SK-MEL-5 (cell line): ENCODE measurements at regions not wholly inside any gene's neighbourhood (a gene's known extent, or its start where the extent isn't known, plus 50 kb on each side); places are given as distances from the start of the nearest gene placed in this dataset.
"Not testable (repeated sequence)": the region's sequence is repeated elsewhere in the genome, so short reads cannot be mapped to it uniquely, and the experiment has no call there.

Source experiments
- DNase-seq: peaks from one replicate; pipeline ENCODE4 v3.0.0-alpha.2; 2016; ENCODE audit warnings: low read depth, low spot score
- in situ Hi-C: cut with HindIII; loops from 2 replicates; pipeline ENCODE4 v1.10.0; 2016; ENCODE audit warnings: low sequenced_read_pairs, high pct_unique_total_duplicates, low pct_unique_long_range_greater_than_20kb

GRCh38 chr6:3900744-3901336, 51.7 kb downstream of the FAM50B start:
- in situ Hi-C loops: no loop called here
- DNase-seq: no peak

DNA sequence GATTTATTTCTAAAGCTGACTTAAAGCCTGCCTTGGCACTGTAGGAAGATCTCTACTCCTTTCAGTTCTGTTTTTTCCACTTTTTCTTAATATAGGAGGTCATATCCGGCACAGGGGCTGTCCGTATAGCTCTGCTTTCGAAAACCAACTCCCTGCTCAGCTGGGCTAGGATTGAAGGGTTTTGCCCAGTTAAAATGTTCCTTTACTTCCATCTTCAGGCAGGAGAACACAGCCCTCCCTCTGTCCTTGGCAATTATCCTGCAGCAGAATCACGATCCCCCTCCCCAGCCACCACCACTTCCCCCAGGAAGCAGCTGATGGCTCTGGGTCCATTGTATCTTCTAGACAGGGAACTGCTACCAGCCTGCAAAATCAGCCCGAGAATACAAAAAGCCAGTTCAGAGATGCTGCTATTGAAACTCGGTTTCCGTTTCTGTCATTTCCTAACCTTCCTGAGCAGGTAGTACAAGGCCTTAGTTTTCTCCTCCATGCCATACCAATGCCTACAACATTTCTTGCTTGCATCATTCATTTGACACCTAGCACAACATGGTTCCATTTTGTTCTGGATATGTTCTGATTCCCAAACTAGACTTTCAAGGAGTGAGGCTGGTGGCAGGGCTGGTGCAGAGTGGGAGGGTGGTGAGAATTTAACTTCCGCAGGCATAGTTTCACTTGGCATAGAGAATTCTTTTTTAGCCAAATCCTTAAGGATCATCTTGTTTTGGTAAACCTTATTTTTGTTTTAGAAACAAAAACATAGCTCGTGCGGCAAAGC, 53.9 kb downstream of the FAM50B start:
- in situ Hi-C loops: no loop called here
- DNase-seq: no peak

DNA sequence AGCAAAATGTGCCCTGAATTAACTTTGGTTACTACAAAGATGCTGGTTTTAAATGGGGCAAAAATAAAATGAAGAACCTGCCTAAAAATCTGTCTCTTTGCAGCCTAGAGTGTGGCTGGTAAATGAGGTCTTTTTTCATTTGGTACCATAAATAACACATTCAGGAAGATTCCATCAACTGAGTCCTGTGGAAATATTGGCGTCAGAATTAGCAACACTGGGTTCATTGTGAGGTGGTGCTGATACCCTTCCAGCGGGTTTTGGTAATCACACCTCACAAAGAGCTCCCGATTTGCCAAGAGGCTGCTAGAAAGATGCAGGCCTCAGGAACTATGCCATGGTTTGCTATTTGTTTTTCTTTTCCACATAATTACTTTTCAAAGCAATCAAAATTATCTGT, 55.3 kb downstream of the FAM50B start:
- peak; percentile 37 for DNase-seq
- in situ Hi-C loops: no loop called here

GRCh38 chr6:3905945-3906845, 57.0 kb downstream of the FAM50B start:
- in situ Hi-C loops: no loop called here
- DNase-seq: no peak

DNA sequence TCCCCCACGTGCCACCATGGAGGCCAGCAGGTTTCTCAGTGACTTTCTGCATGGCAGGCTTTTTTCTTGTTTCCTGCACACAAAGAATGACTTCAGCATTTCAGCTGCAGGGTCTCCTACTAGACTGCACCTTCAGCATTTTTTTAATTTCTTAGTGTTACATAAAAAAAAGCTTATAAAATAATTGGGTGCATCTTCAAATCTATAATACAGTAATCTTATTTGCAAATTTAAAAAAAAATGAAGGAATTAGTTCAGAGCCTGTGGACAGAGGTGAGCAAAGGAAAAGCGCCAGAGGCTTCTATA, 57.6 kb downstream of the FAM50B start:
- in situ Hi-C loops: no loop called here
- DNase-seq: no peak

- in situ Hi-C loops: no loop called here
- no peak for DNase-seq
Observed at GRCh38 chr6:3908223-3908622, 59.0 kb downstream of the FAM50B start.

- in situ Hi-C loops: no loop called here
Observed at GRCh38 chr6:3908961-3909360, 59.8 kb downstream of the FAM50B start.

GRCh38 chr6:3910106-3910663, 61.0 kb downstream of the FAM50B start:
- in situ Hi-C loops: no loop called here
- no peak for DNase-seq

More at GRCh38 chr6:3908961-3909360, 59.8 kb downstream of the FAM50B start:
- no peak for DNase-seq

DNA sequence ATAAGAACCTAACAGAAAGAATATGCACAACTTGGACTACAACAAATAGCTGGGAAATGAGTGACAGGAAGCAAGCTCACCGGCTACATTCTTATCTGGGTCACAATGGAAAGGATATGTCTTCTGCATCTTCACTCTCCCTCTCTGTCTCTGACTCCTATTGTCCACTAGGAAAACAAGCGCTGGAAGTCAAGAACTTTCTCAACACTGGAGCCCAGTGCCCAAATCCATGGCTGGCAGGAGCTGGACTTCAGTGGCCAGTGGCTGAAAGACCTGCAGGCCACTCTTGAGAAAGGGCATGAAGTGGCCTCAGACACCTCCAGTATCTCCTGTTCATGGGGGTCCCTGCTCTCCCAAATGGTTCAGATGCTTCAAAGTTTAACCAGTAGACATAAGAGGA, 62.0 kb downstream of the FAM50B start:
- in situ Hi-C loops: no loop called here
- DNase-seq: no peak

- in situ Hi-C loops: no loop called here
- no peak for DNase-seq
Observed at GRCh38 chr6:3911614-3912336, 62.6 kb downstream of the FAM50B start.

DNA sequence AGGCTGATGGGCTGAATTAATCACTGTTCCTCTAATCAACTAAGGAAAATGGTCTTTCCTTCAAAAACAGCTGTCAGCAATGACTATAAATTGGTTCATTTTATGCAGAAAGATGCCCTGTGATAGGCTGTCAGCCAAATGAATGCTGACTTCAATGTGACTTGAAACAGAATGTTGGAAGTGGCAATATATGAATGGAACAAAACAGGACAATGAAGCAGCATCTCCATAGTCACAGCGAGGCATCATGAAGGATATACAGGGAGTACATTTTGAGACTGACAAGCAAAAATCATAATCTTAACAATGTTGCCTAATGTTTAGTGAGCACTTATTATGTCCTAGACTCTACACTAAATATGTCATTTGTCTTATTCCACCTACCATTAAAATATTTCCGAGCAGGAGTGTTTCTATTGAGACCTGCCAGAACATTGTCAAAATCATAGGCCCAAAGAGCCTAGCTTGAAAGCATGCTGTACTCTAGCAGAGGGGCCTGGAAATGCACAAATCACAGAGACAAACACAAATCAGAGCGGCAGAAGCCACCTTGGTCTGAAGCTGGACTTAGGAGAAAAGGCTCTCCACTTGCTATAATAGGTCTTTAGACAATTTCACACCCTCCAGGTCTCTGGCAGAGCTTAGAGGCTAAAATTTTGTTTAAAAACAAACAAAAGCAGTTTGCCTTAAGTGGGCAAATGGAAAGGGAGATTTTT, 63.3 kb downstream of the FAM50B start:
- no peak for DNase-seq
- in situ Hi-C loops: no loop called here

DNA sequence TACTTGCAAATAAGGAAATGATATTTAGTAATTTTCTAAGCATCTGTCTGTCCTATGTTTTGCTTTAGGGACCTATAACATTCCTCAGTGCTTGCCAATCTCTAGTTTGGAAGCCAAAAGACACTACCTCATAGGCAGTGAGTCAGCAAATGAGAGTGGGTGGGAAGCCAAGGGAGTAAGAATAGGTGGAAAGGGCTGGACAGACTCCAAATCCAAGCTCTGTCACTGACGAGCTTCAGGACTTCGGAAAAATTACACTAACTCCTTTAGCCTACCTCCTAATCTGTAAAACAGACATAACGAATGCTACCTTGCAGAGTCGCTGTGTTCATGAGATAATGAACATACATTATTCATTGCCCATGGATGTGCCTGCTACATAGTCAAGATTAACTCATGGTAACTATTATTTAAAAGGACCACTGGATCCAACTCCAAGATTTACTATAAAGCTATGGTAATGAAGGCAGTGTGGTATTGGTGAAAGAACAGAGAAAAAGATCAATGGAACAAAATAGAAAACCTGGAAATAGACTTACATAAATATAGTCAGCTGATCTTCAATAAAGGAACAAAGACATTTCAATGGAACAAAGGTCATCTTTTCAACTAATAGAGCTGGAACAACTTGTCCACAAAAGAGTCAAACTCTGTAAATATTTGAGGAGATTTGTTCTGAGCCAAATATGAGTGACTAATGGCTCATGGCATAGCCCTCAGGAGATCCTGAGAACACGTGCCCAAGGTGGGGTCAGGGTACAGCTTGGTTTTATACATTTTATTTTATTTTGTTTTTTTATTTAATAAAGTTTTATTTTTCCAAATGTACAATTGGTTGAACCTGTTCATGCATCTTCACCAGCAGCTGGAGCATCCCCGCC, 64.1 kb downstream of the FAM50B start:
- in situ Hi-C loops: no loop called here
- DNase-seq: no peak

DNA sequence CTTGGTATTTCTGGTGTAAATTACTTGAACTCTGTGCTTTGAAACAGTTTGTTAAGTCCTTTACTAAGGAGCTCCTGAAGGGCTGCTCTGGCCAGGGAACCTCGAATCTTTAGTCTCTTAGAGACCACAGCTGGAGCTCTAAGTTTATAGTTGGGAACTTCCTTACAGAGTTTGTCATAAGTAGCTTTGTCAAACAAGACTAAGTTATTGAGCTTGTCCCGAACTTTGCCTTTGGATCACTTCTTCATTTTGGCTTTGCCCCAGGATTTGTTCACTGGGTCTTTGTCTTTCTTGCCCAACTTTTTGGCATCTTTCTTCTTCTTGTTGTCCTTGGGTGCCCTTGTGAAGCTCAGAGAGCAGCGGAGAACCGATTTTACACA, 64.8 kb downstream of the FAM50B start:
- in situ Hi-C loops: no loop called here
- DNase-seq: no peak

DNA sequence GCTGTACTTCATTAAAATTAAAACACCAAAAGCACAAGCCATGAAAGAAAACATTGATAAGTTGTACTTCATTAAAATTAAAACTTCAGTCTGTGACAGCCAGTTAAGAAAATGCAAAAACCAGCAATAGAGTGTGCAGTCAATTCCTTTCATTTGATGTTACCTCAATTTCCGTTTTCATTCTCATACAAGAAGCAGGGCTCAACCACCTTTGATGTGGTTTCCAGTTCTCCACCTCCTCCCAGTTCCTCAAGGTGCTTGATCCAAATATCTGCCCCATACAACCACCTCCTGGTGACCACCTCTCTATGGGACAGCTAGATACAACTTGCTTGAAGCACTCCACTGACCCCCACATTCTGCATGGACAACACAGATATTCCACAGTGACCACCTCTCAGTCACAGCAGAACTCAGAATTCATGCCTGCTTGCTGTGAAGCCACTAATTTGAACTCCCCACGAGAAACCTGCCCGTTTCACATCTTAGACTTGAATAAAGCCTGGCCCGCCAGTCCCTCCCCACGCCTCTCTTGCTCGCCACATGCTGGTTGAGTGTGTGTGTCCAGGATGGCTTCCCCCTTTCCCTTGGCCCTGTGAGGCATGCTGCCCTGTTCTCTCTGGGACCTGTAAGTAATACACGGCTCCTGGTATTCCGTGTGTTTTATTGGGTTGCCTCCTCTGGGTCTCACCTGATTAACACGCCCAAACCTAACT, 66.1 kb downstream of the FAM50B start:
- in situ Hi-C loops: no loop called here
- no peak for DNase-seq

GRCh38 chr6:3916211-3916610, 67.0 kb downstream of the FAM50B start:
- in situ Hi-C loops: no loop called here
- DNase-seq: no peak

GRCh38 chr6:3916749-3917148, 67.6 kb downstream of the FAM50B start:
- DNase-seq, in situ Hi-C loops: not testable (repeated sequence)
